ENCODE measurements at regions not wholly inside any gene's neighbourhood (a gene's known extent, or its start where the extent isn't known, plus 50 kb on each side); places are given as distances from the start of the nearest gene placed in this dataset.

DNA sequence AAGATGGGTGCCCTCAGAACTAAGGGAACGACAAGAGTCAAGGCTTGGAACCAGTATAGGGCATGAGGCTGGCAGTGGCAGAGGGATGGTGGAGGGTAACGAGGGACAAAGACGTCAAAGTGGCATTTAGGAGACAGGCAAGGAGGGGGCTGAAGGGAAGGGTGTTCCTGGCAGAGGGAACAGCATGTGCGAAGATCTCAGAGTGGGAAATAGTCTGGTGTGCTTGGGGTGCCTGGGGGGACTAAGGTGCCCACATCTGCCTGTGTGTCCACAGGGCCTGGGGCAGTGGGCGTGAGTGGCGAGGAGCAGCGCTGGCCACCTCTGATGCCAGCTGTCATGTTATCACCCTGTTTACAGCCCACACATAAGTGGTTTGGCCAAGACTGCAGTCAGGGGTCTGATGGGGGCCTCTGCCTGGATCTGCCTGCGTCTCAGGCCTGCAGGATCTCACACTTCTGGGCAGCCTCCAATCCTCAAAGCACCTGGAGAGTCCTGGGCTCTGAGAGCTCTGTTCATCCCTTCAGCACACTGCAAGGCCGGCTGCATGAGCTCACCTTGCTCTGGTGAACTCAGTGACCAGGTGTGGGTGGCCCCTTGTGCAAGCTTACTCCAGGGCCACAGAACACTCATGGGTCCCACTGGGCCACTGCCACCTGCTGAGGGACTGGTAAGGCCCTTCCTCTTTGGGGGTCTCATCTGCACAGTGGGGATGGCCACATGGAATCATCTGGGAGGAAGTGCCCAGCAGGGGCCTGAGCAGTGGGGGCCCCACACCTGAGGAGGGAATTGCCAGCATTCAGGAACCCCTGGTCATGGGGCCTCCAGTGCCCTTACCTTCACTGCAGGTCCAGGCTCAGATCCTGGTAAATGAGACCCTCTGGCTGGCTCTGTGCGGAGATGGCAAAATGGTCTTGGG, 89.7 kb upstream of the SHISAL1 start:
- no peak for DNase-seq (ENCODE audit: low read depth in 2 of 2)

DNA sequence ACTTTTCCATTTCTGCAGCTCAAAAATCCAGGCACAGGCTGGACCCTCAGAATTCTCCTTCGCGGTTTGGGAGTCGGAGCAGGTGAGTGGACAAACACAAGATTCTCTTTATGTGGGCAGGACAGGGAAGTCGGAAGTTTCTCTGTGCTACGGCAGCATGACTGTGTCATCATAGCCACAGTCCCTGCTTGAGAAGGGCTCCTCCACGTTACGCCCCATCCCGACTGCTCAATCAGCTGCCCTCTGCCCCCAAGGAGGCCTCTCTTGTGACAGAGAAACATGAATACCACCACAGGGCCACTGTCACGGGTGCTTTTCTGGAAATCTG, 89.0 kb upstream of the SHISAL1 start:
- no peak for DNase-seq (ENCODE audit: low read depth in 2 of 2)

DNA sequence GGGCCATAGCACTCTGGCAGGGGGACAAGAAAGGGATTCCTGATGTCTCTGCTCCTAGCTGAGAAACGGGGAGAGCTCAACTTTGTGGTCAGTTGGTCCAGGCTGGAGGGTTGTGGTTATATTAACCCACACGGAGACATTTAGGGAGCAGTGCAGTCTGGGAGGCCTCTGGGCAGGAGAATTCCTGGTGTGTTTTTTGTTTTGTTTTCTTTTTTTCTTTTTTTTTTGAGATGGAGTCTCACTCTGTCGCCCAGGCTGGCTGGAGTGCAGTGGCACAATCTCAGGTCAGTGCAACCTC, 88.0 kb upstream of the SHISAL1 start:
- DNase-seq (ENCODE audit: low read depth in 2 of 2), result no peak

DNA sequence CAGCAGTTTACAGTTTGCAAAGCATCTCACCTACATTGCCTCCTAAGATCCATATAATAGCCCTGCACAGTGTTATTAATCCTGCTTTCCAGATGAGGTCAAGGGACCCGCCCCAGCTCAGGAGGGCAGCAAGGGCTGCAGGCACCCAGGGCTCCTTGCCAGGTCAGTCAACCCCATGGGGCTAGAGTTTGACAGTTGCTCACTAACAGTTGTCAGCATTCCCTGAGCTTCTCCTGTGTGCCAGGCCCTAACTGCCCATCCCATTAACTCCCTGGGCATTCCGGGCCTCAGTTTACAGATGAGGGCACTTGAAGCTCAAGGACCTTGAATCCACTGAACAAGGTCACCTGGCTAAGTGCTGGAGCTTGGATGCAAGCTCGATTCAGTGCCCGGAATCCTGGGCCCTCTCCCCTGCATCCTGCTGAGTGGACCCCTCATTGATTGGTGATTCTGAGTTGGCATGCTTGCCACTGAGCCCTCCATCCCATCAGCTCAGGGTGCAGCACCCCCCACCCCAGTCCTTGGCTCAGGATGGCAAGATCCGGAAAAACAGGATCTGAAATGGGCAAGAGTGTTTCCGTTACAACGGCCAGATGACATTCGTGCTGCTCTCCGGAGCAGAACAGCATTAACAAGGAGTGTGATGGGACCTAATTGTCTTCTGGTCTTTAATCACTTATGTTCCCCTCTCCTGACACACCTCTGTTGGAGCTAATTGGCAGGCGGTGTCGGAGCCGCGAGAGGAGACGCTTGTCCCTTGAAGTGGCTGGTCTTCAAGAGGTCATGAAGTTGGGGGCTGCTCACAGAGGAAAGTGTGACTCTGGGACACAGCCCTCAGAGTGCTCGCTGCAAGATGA, 87.4 kb upstream of the SHISAL1 start:
- DNase-seq (ENCODE audit: low read depth in 2 of 2), result no peak

DNA sequence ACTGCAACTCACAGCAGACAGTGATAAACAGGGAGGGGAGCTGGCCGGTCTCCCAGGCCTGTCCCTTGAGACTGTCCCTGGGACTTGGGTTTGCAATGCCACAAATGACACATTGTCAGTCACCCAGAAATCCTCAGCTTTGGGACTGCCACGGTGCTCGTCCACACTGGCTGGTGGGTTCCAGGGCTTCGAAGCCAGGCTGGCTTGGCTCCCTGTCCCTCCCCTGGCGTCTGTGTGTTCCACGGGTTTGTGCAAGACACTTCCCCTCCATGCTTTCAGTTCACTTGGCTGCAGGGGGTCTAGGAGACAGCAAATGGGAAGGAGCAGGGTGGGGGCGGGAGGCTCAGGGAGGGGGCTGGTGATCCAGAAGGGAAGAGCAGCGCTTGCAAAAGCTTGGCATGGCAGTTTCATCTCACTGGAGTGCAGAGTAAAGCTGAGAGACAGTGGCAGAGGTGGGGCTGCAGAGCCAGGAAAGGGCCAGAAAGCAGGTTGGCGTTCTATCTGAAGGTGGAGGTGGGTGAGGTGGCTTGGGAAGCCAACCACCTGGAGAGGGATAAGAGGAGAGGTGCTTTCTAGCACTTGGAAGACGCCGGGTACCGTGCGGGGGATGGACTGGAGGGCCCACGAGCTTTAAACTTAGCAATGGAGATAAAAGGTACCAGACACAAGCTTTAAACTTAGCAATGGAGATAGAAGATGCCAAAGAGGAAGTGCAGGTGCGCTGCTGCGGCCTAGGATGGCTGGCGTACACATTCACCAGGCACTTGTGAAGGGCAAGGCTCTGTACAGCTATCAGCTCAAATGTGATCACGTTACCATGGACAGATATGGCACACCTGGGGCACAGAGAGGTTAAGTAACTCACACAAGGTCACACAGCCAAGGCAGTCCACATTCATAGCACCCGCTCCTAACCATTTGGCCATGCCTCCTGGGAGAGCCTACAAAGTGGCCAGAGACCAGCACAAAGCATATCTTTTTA, 86.4 kb upstream of the SHISAL1 start:
- DNase-seq (ENCODE audit: low read depth in 2 of 2), result no peak

DNA sequence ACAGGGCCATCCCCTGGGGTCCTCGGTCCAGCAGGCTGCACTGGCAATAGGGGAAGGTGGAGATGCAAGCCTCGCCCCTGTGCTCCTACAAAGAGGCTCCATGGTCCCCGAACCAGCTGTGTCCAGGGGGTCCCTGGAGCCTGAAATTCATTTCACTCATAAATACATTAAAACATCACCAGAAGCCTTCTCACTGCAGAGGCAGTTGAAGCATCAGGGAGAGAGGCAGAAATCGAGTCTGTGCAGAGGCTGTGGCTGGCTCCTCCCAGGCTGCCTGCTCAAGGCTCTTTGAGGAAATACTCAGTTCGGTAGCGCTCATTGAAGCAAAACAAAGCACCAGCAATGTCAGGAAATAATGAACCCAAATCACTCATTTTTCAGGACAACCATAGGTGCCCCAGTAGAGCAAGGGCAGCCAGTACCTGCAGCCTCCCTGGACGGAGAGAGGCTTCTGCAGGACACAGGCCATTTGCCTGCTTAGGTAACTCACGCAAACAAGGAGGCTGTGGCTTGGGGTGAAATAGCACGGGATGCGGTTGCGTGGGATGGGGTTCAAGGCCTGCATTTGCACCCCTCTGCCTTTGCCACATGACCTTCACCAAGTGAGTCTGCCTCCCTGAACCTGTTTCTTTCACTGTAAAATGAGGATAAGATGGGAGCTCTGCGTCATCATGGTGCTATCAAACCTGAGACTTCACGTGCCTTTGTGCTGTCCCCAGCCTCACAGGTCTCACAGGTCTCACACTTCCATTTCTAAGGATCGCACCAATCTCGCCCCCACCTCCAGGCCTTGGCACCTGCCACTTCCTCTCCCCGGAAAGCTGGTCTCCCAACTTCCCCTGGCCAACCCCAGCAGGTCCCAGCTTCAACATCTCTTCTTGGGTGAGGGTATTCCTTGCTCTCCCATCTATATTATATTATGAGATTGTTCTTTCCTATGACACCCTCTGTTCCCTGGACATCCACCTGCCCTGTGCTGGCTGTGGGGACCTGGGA, 84.3 kb upstream of the SHISAL1 start:
- no peak for DNase-seq (ENCODE audit: low read depth in 2 of 2)

DNA sequence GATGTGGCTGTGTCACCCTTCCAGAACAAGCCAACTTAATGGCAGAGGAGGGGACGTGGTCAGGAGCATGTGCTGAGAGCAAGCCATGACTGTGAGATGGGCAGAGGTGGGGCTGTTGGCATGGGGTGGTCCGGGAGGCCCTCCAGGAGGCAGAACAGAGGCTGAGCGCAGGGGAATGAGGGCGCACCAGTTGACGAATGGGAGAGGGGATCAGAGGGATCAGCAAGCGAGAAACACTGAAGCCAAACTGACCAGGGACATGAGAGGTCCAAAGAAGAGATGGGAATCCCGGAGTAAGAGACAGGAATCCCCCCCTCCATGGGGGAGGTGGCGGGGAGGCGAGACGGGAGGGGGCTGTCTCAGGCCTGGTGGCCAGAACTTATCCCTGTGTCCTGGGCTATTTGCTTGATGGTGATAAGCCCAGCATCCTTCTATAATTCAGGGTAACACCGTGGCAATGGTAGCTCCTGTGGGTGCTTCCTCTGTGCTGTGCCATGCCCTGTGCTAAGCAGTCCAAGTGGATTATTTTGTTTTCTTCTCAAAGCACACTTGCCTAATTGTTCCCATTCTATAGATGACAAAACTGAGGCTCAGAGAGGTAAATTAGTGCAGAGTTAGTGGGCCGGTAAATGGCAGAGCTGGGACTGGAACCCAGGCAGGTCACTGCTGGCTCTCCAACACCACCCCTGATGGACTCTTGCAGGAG, 83.4 kb upstream of the SHISAL1 start:
- DNase-seq (ENCODE audit: low read depth in 2 of 2), result no peak

DNA sequence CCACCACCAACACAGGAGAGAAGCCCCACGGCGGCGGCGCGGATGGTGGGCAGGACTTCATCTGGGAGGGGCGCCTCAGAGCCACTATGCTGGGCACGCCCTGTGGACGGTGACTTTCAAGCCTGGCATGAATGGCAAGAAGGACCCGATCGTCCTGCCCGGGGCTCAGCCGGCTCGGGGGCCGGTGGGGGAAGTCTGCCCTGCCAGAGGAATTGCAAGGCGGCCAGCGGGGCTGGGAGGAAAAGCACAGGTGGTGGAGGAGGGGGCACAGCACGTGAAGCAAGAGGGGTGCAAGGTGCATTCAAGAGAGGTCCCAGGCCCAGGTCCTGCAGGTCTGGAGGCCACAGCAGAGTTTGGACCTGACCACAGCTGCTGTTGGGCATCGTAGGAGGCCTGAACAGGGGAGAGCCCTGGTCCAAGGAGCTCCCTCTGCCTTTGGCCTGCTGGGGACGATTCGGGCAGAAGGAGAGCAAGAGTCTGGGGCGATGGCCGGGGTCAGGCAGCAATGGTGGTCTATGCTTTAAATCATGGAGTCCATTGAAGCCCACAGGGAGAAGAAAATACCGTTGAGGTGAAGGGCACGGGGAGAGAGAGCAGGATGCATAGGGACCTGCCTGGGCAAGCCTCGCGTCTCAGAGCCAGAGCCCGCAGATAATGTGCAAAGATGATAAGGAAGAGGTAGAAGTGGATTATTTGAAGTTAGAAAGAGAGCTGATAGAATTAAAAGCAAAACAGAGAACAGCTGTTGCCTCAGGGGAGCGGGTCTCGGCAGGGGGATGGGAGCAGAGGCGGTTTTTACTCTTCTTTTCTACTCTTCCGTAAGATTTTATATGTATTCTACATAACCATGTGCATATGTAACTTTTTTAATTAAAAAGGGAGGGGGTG, 82.6 kb upstream of the SHISAL1 start:
- DNase-seq (ENCODE audit: low read depth in 2 of 2), result no peak

DNA sequence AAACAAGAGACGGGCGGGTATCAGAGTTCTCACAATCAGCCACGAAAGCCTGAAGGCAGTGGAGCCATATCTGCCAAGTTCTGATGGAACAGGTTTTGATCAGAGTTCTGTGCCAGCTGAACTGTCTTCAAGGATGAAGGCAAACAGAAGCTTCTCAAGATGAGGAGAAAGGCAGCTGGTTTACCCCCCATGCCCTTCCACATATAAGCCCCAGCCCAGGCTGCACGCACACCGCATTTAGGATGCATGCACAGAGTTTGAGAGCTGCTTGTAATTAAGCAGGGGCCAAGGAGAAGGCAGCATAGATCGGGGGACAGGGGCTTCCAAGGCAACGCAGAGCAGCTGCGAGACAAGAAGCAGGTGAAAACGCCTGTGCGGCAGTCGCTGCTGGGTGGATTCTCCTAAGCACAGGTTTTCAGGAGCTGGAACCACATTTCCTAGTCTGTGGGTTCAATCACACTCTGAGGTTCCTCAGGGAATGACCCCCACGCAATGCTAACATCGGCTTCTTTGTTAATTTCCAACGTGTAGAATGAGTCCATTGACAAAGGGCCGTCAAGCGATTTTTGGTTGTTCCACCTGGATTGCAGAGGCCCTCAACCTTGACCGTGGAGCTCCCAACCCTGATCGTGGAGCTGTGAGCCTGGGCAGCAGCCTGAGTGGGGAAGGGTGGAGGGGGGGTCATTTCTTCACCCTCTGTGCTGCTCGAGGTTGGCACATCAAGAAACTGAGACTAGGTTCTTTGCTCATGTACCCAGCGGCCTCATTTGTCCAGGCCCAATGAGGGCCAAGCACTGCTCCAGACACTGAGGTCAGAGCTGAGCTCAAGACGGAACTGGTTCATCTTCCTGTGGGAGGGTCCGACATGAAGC, 81.7 kb upstream of the SHISAL1 start:
- no peak for DNase-seq (ENCODE audit: low read depth in 2 of 2)

DNA sequence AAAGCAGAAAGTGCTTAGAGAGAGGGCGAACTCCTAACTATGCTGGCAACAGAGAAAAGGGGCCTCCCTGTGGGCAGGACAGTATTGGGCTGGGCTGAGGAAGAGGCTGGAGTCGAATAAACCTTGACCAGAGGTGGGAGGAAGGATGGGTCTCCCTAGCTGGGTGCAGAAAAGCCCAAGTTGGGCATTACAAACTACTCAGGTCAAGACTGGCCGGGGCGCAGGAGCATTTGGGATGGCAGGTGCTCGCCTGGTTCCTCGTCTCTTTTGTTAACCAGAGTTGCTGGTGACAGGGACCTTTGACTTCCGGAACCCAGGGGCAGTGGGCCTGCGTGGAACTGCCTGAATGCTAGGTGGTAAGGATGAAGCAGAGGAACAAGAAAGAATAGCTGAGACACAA, 80.3 kb upstream of the SHISAL1 start:
- no peak for DNase-seq (ENCODE audit: low read depth in 2 of 2)

DNA sequence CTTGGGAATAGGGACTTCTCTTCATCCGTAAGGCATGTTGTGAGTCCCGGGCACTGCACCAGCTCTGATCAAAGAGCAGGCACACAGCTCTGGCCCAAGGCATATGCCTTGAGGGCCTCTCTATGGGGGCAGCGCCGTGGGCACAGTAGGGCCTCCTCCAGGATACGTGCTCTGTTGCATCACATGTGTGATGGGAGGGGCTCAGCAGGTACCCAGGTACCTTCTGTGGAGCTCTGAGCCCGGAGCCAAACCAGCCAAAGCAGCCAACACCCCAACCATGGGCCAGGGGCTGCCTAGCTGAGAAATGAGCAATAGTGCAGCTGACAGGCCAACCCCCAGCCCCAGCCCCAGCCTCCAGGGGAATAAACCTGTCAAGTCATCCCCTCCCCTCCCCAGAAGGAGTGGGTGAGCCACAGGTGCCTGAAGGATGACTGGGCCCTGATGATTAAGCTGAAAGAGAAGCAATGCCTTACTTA, 79.7 kb upstream of the SHISAL1 start:
- DNase-seq (ENCODE audit: low read depth in 2 of 2), result no peak

DNA sequence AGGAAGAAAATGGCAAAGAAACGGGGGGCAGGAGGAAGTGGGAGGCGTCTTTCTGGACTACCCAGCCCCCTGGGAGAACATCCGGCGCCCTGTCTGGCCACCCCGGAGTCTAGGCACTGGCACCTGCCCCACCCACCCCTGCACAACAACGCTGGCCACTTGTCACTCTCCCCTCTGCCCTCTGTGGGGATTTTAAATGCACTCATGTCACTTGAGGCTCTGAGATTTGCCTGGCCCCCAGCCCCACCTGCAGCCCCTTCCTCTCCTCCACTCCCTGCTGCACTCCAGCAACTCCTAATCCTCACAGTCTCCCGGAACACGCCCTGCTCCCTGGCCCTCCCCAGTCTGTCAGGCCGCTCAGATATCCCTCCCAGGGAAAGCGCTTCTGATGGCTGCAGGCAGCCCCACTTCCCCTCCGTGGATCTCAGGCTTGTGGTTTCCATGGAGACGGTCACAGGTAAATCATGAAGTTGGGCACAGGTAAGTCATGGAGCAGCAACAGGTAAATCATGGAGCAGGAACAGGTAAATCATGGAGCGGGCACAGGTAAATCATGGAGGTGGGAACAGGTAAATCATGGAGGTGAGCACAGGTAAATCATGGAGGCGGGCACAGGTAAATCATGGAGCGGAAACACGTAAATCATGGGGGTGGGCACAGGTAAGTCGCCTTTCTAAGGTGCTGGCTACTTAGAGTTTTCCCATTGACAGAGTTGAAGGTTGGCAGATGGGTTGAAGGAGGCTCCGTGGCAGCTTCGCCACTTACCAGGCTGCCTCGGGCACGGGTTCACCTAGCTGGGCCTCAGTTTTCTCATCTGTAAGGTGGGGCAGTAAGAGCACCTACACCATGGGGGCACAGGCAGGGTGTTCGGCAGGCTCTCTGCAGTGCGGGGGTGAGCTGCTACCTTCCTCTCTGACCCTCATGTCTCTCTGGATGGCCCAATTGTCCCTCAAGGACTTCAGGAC, 79.0 kb upstream of the SHISAL1 start:
- DNase-seq (ENCODE audit: low read depth in 2 of 2), result no peak

DNA sequence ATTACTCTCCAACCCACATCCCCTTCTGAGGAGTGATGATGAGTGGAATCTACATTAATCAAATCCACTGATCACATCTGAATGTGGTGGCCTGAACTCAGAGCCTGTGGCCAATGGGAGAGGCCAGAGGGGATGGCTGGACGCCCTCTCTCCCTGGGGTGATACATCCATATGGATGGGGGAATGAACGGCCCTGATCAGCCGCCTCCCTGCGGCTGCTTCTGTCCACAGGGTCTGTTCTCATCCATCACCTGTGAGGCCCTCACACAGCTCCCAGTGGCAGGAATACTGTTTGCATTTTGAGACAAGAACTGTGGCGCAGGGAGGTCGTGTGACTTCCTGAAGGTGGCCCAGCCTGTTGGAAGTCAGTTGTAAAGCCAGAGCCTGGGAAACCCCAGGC, 78.3 kb upstream of the SHISAL1 start:
- no peak for DNase-seq (ENCODE audit: low read depth in 2 of 2)

DNA sequence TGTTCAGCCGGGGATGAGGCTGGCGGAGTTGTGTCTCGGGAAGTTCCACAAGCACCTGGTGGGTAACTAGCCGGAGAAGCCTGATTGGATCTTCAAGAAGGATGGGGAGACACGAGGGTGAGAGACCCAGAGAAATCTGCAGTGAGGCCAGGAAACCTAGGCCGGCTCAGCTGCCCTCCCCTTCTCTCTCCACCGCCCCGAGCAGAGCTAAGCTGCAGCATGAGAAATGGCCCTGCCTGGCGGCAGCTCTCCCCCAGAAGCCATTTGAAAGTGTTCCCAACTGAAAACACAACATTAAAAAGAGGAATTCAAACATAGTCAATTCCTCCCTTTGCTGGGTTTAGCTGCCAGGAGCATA, 77.8 kb upstream of the SHISAL1 start:
- DNase-seq (ENCODE audit: low read depth in 2 of 2), result no peak

DNA sequence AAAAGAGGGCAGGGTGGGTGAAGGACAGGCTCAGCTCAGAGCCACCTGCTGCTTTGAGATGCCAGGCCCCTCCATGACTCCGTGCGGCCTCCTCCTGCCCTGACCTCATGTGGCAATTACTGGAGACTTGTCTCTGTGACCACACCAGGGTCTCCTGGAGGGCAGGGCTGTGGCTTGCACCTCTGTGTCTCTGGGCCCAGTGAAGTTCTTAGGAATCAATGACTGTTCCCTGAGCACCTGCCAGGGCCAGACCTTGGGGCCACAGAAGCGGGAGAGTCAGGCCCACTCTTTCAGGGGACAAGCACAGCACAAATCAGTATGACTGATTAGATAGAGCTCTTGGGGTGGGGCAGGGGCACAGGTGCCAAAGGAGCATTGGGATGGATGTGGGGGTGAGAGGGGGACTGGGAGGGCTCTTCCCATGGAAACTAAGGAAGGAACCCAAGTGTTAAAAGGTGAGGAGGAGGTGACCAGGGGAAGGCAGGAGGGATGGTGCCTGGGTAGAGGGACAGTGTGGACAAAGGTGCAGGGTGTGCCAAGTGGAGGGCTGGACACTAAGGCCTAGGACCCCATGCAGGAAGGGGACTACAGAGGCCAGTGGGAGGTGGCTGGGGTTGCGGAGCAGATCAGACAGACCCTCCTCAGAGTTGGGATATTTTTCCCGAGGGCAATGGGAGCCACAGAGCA, 77.3 kb upstream of the SHISAL1 start:
- no peak for DNase-seq (ENCODE audit: low read depth in 2 of 2)

DNA sequence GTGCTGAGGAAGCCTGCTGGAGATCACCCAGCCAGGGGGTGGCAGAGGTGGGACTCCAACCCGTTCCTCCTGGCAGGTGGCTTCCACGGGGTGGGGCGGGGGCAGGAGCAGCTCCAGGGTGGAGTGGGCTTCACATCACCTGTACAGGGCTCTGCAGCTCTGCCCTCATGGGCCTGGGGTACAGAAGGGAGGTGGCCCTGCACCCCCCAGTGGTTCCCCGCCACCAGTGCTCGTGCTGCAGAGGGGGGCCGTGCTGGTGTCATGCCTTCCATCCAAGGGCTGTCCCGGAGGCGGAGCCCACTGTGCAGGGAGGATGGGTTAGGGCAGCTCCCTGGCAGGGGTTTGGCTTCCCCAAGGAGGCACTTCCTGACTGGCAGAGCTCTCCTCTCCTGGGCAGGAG, 76.4 kb upstream of the SHISAL1 start:
- no peak for DNase-seq (ENCODE audit: low read depth in 2 of 2)
